CD4-positive, alpha-beta T cell treated with Interferon gamma for 1 hour (primary cell): ENCODE measurements at regions not wholly inside any gene's neighbourhood (a gene's known extent, or its start where the extent isn't known, plus 50 kb on each side); places are given as distances from the start of the nearest gene placed in this dataset.
"Not testable (repeated sequence)": the region's sequence is repeated elsewhere in the genome, so short reads cannot be mapped to it uniquely, and the experiment has no call there.

ENCODE experiments used
- DNase-seq: peaks from one replicate; pipeline ENCODE4 v3.0.0-alpha.2; 2020

DNA sequence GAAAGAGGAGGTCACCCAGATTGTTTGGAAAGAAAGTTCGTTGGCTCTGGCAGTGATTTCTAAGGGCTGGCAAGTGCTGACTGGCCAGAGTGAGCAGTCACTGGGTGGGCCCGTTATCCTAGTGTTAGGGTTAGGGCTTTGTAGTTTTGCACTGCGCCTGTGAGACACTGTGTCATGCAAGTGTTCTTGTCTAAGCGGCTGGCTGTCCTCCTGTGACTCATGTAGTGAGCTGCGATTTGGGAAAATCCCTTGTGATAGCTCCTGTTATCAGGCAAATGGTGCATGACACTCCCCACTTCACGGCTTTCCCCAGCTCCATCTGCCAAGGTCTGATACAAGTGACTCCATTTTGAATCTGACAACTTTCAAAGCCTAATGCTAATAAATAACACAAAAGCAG lies 526.0 kb upstream of the ADAMTS16 start:
- no peak for DNase-seq

- DNase-seq: not testable (repeated sequence)
Measured at GRCh38 chr5:4615369-4615768, 524.8 kb upstream of the ADAMTS16 start.

DNA sequence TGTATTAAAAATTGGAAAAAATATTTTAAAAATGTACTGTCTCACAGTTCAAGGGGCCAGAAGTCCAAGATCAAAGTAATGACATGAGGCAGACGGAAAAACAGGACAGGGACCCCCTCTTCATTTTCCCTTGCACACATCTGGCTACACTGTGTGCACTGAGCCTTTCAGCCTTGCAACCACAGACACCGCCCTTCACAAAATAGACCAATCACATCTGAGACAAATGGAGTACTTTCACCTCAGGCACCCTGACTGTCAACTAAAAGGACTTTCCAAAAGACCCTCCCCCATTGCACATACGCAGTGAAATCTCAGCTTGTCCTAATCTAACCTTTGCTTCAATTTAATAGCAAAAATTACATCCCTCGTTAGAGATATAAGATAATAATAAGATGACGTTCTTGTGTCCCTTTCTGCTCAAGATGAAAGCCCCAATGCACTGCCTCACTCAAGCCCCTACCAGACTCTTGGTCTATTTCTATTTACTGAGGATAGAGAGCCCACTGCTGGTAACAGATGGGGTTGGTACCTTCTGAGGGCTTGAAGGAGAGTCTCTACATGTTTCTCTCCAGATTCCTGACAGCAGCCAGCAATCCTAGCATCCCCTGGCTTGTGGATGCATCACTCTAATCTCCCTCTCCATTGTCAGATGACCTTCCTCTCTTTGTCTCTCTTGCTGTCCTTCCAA lies 514.8 kb upstream of the ADAMTS16 start:
- no peak for DNase-seq

DNA sequence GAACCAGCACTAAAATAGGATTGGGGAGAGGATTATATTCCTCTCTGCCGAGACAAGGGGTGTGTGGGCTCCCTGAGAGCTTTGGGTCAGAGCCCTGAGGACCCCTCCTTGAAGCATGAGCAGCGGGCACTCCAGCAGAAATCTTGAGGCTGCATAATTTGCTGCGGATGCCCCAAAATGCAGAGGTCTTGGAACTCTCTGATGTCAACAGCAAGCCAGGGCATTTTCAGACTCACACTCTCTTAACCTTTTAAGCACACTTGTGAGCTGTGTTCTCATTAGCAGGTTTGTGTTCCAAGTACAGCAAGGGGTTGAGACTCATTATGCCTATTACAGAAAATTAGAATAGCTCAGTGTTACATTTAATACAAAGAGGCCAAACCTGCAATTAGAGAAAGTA lies 513.0 kb upstream of the ADAMTS16 start:
- DNase-seq: no peak

DNA sequence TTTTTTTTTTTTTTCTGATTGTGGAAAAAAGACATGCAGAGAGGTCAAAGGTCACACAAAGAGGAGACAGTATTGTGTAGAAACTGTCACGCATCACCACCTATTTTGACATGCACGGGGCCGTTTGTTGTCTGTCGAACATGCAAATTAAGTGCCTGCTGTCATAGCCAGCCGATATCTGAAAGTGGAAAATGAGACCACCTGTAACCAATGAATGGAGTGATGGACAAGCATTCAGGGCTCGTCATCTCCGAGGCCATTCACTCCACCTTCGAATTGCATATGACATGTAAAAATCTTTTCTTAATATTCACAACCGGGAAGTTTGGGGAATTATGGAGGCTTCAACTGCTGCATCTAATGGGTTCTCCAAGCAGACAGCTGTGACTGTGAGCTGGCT lies 512.2 kb upstream of the ADAMTS16 start:
- DNase-seq: no peak

DNA sequence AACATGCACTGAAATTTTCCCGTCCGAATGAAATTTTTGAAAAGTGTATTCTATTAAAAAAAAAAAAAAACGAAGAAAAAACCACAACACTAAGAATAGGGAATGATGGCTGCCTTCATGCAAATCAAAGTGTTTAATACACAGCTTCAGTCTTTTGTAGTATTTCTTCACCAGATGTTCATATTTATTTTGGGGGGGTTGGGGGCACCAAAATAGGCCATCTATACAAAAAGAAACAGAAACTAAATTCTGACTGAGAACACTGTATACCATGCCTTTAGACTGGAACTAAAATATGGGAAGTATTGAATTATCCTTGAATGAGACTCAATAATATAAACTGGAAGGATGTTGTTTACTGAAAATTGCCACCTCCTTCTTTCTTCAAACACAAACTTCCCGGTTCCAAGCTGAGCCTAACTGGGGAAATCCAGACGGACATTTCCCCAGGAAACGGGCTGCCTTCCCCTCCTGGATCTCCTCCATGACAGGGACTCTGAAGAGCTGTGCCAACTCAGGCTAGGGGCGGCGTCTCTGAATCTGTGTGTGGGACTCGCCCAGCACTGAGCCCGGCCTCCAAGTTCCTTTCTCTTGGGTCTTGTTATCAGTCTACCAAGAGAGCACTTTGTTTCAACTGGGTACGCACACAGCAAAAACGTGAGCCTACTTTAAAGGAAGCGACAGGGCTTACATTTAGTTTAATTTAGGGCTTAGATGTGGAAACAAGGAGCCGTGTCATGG lies 511.3 kb upstream of the ADAMTS16 start:
- no peak for DNase-seq

DNA sequence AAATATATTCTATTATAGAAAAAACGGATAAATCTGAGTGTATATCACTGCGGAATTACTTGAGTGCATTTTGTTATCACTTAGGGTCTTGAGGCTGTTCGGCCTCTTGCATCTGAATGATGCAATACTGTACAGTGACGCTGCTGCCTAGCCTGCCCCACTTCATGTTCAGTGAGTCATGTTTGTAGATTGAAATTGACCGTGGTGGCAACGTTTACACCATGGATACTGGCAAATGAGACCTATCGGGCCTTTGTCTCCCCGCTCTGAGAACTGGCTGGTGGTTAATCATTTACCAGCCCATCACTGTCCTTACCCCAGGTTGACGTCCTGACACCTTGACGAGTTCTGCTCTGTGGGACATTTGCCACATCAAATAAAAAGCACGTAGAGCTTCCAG lies 510.1 kb upstream of the ADAMTS16 start:
- DNase-seq: no peak

DNA sequence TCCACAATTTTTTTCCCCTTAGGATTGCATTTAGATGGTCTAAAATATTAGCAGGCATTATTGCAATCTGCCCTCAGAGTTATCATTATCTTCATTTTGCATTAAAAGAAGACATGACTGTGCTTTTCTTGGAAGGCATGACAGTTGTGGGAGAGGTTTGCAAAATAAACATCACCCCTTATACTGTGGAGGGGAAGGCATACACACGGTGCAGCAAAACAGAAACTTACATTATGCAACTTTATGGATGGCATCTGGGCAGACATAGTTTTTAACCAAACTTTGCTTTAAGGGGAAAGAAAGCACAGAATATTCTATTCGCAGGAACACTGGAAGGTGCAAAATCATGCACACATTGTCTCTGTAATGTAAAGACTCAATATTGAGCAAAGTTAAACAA lies 505.8 kb upstream of the ADAMTS16 start:
- DNase-seq: no peak

GRCh38 chr5:4636378-4636777 lies 503.8 kb upstream of the ADAMTS16 start:
- DNase-seq: no peak

DNA sequence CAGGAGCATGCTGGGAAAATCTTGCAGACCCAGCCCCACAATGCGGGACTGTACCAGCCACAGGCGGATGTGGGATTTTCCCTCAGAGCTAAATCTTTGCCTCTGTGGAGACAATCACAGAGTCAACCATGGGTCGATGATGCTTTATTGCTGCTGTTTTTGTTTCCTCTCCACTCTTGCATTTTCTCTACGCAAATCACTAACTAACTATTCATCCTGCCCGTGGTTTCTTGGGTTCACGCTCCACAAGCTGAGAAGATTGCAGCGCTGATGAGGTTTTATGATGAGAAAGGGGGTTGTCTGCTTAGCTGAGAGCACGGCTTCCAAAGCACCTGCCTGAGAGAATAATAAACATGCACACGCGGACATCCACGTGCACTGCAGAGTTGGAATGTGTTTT lies 500.2 kb upstream of the ADAMTS16 start:
- DNase-seq: no peak

DNA sequence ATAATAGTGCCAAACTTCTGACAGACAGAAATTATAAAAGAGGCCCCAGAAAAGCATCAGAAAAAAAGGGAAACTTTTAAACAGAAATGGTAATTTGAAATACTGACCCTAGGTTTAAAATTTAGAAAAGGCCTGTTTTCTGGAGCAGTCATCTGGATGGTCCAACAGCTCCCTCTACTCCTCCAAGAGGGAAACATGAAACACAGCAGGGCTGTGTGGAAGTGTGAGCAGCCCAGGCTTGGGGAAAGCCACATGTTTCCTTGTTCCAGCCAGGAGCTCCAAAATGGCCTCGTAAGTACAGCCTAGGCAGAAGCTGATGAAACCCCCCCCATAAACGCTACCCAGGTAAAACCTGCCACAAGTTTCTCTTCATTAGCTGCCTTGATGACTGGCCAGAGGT lies 499.3 kb upstream of the ADAMTS16 start:
- no peak for DNase-seq

DNA sequence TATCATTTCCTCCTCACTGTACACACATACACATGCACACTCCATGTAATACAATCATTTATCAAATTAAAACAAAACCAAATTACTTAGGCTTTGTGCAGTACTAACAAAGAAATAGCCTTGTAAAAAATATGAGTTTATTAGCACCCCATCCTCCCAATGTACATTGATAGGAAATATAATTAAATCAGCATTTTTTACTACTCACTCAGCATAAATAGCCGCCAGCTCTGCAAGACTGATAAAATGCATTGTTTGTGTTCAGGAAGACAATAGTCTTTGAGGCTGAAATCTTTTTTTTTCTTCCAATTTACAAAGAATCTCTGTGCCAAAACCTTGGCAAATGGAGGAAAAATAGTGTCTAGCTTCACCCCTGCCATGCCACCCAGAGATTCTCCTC lies 497.6 kb upstream of the ADAMTS16 start:
- no peak for DNase-seq

DNA sequence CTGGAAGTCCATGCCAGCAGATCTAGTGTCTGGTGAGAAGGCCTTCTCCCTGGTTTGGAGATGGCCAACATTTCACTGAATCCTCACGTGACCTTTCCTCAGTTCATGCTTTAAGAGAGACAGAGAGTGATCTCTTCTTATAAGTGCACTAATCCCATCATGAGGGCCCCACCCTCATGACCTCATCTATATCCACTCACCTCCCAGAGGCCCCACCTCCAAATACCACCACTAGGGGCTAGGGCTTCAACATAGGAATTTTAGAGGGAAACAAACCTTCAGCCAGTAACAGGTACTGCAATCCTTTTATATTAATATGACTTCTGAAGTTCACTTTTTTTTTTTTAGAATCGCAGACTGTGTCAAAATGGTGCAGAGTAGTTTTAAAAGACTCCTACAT lies 496.9 kb upstream of the ADAMTS16 start:
- no peak for DNase-seq

- no peak for DNase-seq
Measured at GRCh38 chr5:4643960-4644359, 496.2 kb upstream of the ADAMTS16 start.

DNA sequence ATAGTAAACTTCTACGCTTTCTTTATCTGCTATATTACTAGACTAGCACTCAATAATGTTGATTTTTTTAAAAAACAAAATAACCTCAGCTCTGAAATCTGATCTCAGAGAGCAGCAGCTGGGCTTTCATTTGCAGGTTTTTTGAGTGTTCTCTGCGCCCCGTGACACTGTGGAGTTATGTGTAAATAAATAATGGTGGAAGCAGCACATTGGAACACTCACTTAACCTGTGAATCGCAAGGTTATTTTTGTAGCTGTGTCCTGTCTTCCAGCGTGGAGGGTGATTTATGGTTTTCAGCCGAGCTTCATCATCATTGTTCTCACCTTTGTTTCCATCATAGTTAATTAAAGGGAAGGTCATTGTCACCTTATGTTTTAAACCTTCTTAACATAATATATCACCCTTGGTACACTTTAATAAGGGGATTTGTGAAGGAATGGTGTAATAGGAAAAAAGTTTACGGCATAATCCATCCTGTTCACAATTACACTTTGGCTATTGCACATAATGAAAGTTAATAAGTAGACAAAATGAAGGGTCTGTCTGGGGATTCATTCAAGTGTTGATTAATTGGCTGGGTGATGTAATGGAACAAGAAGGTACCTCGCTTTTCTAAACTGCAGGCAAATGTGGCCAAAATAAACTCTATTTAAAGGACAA lies 493.3 kb upstream of the ADAMTS16 start:
- DNase-seq: no peak

GRCh38 chr5:4647955-4648354 lies 492.2 kb upstream of the ADAMTS16 start:
- no peak for DNase-seq

- no peak for DNase-seq
Measured at GRCh38 chr5:4651806-4652565, 488.1 kb upstream of the ADAMTS16 start.

GRCh38 chr5:4653475-4653874 lies 486.7 kb upstream of the ADAMTS16 start:
- no peak for DNase-seq

GRCh38 chr5:4659851-4660250 lies 480.3 kb upstream of the ADAMTS16 start:
- DNase-seq: no peak

DNA sequence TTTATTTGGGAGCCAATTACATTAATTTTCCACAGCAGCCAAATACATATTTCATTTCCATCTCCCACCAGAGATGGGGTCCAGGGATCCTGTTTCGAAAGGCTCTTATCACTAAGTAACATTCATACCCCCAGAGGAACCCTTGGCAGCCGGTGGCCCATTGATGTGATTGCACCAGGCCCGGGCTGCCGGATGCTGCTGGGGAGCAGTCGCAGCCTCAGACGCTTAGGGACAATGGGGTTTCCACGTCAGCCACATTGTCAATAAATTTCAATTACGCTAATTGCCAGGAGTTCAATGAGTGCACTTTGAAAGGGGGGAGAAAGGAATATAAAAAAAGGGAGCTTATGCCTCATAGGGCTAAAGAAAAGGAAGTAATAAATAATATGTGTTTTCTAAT lies 478.8 kb upstream of the ADAMTS16 start:
- no peak for DNase-seq

- DNase-seq: no peak
Measured at GRCh38 chr5:4661836-4662235, 478.3 kb upstream of the ADAMTS16 start.

GRCh38 chr5:4662756-4663155 lies 477.4 kb upstream of the ADAMTS16 start:
- no peak for DNase-seq

GRCh38 chr5:4665911-4666310 lies 474.2 kb upstream of the ADAMTS16 start:
- no peak for DNase-seq

DNA sequence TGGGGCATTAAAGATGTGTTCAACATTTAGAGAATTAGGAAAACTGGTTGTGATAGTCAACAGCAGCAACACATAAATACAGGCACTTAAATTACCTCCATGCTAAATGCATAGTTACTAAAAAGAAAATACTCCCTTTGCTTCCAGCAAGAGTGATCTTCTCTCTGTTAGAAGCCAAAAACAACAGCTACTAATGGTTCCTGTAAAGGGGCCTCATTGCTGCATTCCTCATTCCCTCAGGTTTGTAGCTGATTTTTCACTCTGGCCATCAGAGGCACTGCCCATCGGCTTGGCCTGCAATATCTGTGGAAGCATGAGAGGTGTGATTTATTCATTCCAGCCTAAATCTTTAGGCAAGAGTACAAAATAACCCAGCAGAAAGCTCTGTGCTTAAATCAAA lies 466.0 kb upstream of the ADAMTS16 start:
- no peak for DNase-seq
